Neural progenitor cell (in vitro differentiated cells): ENCODE measurements at regions not wholly inside any gene's neighbourhood (a gene's known extent, or its start where the extent isn't known, plus 50 kb on each side); places are given as distances from the start of the nearest gene placed in this dataset.

ENCODE experiments used
- DNase-seq: peaks from one replicate; pipeline ENCODE4 v3.0.0-alpha.2; 2016; ENCODE audit warnings: low spot score
- H2AFZ ChIP-seq: fragments of 200-600 bp; sonication (generic); replicated peaks from 2 replicates; pipeline ENCODE4 v1.6.1; 2016; ENCODE audit warnings: antibody characterized with exemption
- H3F3A ChIP-seq: fragments of 200-600 bp; sonication (generic); 2 replicates; pipeline ENCODE4 v1.6.1; 2016; ENCODE audit warnings: antibody characterized with exemption, low read depth
- H3K27ac ChIP-seq: fragments of 200-600 bp; sonication (generic); 2 replicates; pipeline ENCODE4 v1.5.1; 2016; ENCODE audit warnings: mild to moderate bottlenecking
- H3K27me3 ChIP-seq: fragments of 200-600 bp; sonication (generic); 2 replicates; pipeline ENCODE4 v1.6.1; 2016; ENCODE audit warnings: mild to moderate bottlenecking, moderate library complexity
- H3K36me3 ChIP-seq: fragments of 200-600 bp; sonication (generic); 2 replicates; pipeline ENCODE4 v1.5.1; 2016
- H3K4me1 ChIP-seq: fragments of 200-600 bp; sonication (generic); 2 replicates; pipeline ENCODE4 v1.6.1; 2016; ENCODE audit warnings: mixed run types
- H3K4me2 ChIP-seq: fragments of 200-600 bp; sonication (generic); 2 replicates; pipeline ENCODE4 v1.6.1; 2016
- H3K4me3 ChIP-seq: fragments of 200-600 bp; sonication (generic); 2 replicates; pipeline ENCODE4 v1.5.1; 2016
- H3K79me2 ChIP-seq: fragments of 200-600 bp; sonication (generic); 2 replicates; pipeline ENCODE4 v1.6.1; 2016; ENCODE audit warnings: low read depth
- H3K9ac ChIP-seq: fragments of 200-600 bp; sonication (generic); 2 replicates; pipeline ENCODE4 v1.6.1; 2016
- H3K9me3 ChIP-seq: fragments of 200-600 bp; sonication (generic); 2 replicates; pipeline ENCODE4 v1.5.1; 2016; ENCODE audit warnings: low read depth
- H4K20me1 ChIP-seq: fragments of 200-600 bp; sonication (generic); 2 replicates; pipeline ENCODE4 v1.6.1; 2016; ENCODE audit warnings: low read depth
- H3K27ac Mint-ChIP-seq: 3 replicates; pipeline ENCODE4 v1.8.0; 2021; ENCODE audit warnings: mixed read lengths
- H3K27me3 Mint-ChIP-seq: 2 replicates; pipeline ENCODE4 v1.8.0; 2022; ENCODE audit warnings: low read depth, mild to moderate bottlenecking, inconsistent platforms, moderate library complexity, mixed read lengths; ENCODE audit not compliant: insufficient read depth
- H3K36me3 Mint-ChIP-seq: 3 replicates; pipeline ENCODE4 v1.8.0; 2021; ENCODE audit warnings: mixed read lengths
- H3K4me1 Mint-ChIP-seq: 3 replicates; pipeline ENCODE4 v1.8.0; 2021; ENCODE audit warnings: mixed read lengths
- H3K4me3 Mint-ChIP-seq: 3 replicates; pipeline ENCODE4 v1.8.0; 2021; ENCODE audit warnings: mild to moderate bottlenecking, moderate library complexity, mixed read lengths
- H3K9me3 Mint-ChIP-seq: 3 replicates; pipeline ENCODE4 v1.8.0; 2020; ENCODE audit warnings: mixed read lengths
- CTCF ChIP-seq: fragments of 200-600 bp; sonication (generic); IDR thresholded peaks from 2 replicates; pipeline ENCODE4 v1.5.1; 2017; ENCODE audit warnings: antibody characterized with exemption, mild to moderate bottlenecking
- EZH2 ChIP-seq: fragments of 200-600 bp; sonication (generic); IDR thresholded peaks from 2 replicates; pipeline ENCODE4 v1.6.1; 2017; ENCODE audit warnings: antibody characterized with exemption, mild to moderate bottlenecking, moderate library complexity
- EZH2phosphoT487 ChIP-seq: fragments of 200-600 bp; sonication (generic); IDR thresholded peaks from 2 replicates; pipeline ENCODE4 v1.6.1; 2017; ENCODE audit warnings: antibody characterized with exemption

- H3K27me3 Mint-ChIP-seq = peaks cover 5% of the 10 kb centered on the region
- H3K27ac Mint-ChIP-seq = no peak overlapping the region
Measured at GRCh38 chr2:175864137-175864850, 137.8 kb downstream of the LNPK start.

GRCh38 chr2:175861958-175862357 lies 140.1 kb downstream of the LNPK start:
- H3K79me2 ChIP-seq = no peaks in the 10 kb centered on the region
- H3K27ac Mint-ChIP-seq = no peak overlapping the region
- peaks cover 5% of the 10 kb centered on the region for H3K27me3 Mint-ChIP-seq
- H3K4me3 ChIP-seq = no peak overlapping the region
- no peaks in the 10 kb centered on the region for H3K36me3 Mint-ChIP-seq
- H3K9me3 ChIP-seq = no peaks in the 10 kb centered on the region
- H3K4me1 Mint-ChIP-seq = peaks cover 18% of the 10 kb centered on the region
- H3K9ac ChIP-seq = no peak overlapping the region
- H3K4me3 Mint-ChIP-seq = no peak overlapping the region
- H3K27ac ChIP-seq = no peak overlapping the region
- H3K4me2 ChIP-seq = no peak overlapping the region
- no peaks in the 10 kb centered on the region for H3K36me3 ChIP-seq
- H3F3A ChIP-seq = no peaks in the 10 kb centered on the region
- peaks cover 2% of the 10 kb centered on the region for H3K4me1 ChIP-seq
- no peak for DNase-seq
- no peaks in the 10 kb centered on the region for H3K27me3 ChIP-seq
- H3K9me3 Mint-ChIP-seq = no peaks in the 10 kb centered on the region
- TF ChIP-seq CTCF = no peak
- TF ChIP-seq EZH2 = no peak
- no peak for TF ChIP-seq EZH2phosphoT487
- no peaks in the 10 kb centered on the region for H4K20me1 ChIP-seq
- no peak overlapping the region for H2AFZ ChIP-seq

More at GRCh38 chr2:175864137-175864850, 137.8 kb downstream of the LNPK start:
- Histone ChIP-seq H3K9me3 (no peaks in the 10 kb centered on the region), H3K4me1 (peaks cover 4% of the 10 kb centered on the region), H3F3A (no peaks in the 10 kb centered on the region), H3K36me3 (no peaks in the 10 kb centered on the region), H3K27ac (no peak overlapping the region), H3K9ac (no peak overlapping the region), H3K4me2 (no peak overlapping the region), H3K27me3 (no peaks in the 10 kb centered on the region), H3K79me2 (no peaks in the 10 kb centered on the region), H2AFZ (no peak overlapping the region), H4K20me1 (no peaks in the 10 kb centered on the region), H3K4me3 (no peak overlapping the region)
- Mint-ChIP-seq H3K36me3 (no peaks in the 10 kb centered on the region), H3K4me3 (no peak overlapping the region), H3K9me3 (peaks cover 3% of the 10 kb centered on the region), H3K4me1 (peaks cover 21% of the 10 kb centered on the region)
- no peak for DNase-seq
- TF ChIP-seq CTCF (no peak), EZH2 (no peak), EZH2phosphoT487 (no peak)

- H3K27ac ChIP-seq = no peak overlapping the region
- H4K20me1 ChIP-seq = no peaks in the 10 kb centered on the region
- peaks cover 10% of the 10 kb centered on the region for H3F3A ChIP-seq
- H3K9ac ChIP-seq = no peak overlapping the region
- no peaks in the 10 kb centered on the region for H3K36me3 ChIP-seq
- Mint-ChIP-seq H3K9me3 (no peaks in the 10 kb centered on the region), H3K27ac (peak overlapping the region; percentile 83), H3K27me3 (peaks cover 6% of the 10 kb centered on the region), H3K4me1 (peaks cover 50% of the 10 kb centered on the region), H3K36me3 (no peaks in the 10 kb centered on the region), H3K4me3 (no peak overlapping the region)
- peaks cover 31% of the 10 kb centered on the region for H3K27me3 ChIP-seq
- H3K79me2 ChIP-seq = no peaks in the 10 kb centered on the region
- peaks cover 28% of the 10 kb centered on the region for H3K4me1 ChIP-seq
- no peaks in the 10 kb centered on the region for H3K9me3 ChIP-seq
- H3K4me3 ChIP-seq = no peak overlapping the region
- no peak for TF ChIP-seq EZH2phosphoT487
- no peak for TF ChIP-seq EZH2
- no peak for TF ChIP-seq CTCF
- H2AFZ ChIP-seq = no peak overlapping the region
- DNase-seq = no peak
- H3K4me2 ChIP-seq = no peak overlapping the region
Measured at GRCh38 chr2:175855794-175856453, 146.1 kb downstream of the LNPK start.
